Activated CD4-positive, alpha-beta T cell treated with anti-CD3 and anti-CD28 coated beads, Interleukin-2, amount 10 ng/mL, durations not matched to agents 7 days and 5 days (primary cell): ENCODE measurements at regions not wholly inside any gene's neighbourhood (a gene's known extent, or its start where the extent isn't known, plus 50 kb on each side); places are given as distances from the start of the nearest gene placed in this dataset.
"Not testable (repeated sequence)": the region's sequence is repeated elsewhere in the genome, so short reads cannot be mapped to it uniquely, and the experiment has no call there.

Source experiments
- CTCF ChIA-PET: fragments of 350-600 bp; sonication (Branson Sonifier 250); formaldehyde crosslinking; loops from one replicate; lab custom pipeline; 2021; ENCODE audit warnings: antibody characterized with exemption; lab: Charles Lee
- POLR2A ChIA-PET: fragments of 350-600 bp; sonication (Branson Sonifier 250); formaldehyde crosslinking; loops from one replicate; lab custom pipeline; 2021; ENCODE audit warnings: antibody characterized with exemption; lab: Charles Lee
- DNase-seq: peaks from one replicate; pipeline ENCODE4 v3.0.0-alpha.2; 2020
- H3K27ac Mint-ChIP-seq: one replicate; pipeline ENCODE4 v1.8.0; 2021; ENCODE audit warnings: mild to moderate bottlenecking, moderate library complexity, mixed read lengths
- H3K27me3 Mint-ChIP-seq: one replicate; pipeline ENCODE4 v1.8.0; 2021; ENCODE audit warnings: mixed read lengths
- H3K36me3 Mint-ChIP-seq: one replicate; pipeline ENCODE4 v1.8.0; 2021; ENCODE audit warnings: low read depth, mixed read lengths
- H3K4me1 Mint-ChIP-seq: one replicate; pipeline ENCODE4 v1.8.0; 2021; ENCODE audit warnings: mixed read lengths
- H3K4me3 Mint-ChIP-seq: one replicate; pipeline ENCODE4 v1.8.0; 2021; ENCODE audit warnings: mild to moderate bottlenecking, moderate library complexity, mixed read lengths
- H3K9me3 Mint-ChIP-seq: one replicate; pipeline ENCODE4 v1.8.0; 2021; ENCODE audit warnings: mixed read lengths

- no peak overlapping the region for H3K27ac Mint-ChIP-seq
- no peaks in the 10 kb centered on the region for H3K36me3 Mint-ChIP-seq
- ChIA-PET CTCF (no interaction called here), POLR2A (no interaction called here)
- H3K4me3 Mint-ChIP-seq, result no peak overlapping the region
- H3K4me1 Mint-ChIP-seq, result no peaks in the 10 kb centered on the region
- no peak for DNase-seq
- no peaks in the 10 kb centered on the region for H3K27me3 Mint-ChIP-seq
- peaks cover 9% of the 10 kb centered on the region for H3K9me3 Mint-ChIP-seq
Observed at GRCh38 chr5:29518176-29518575, 1675.3 kb upstream of the CDH6 start.

GRCh38 chr5:29516224-29516623 is 1677.3 kb upstream of the CDH6 start:
- ChIA-PET POLR2A (no interaction called here), CTCF (no interaction called here)
- no peak overlapping the region for H3K27ac Mint-ChIP-seq
- no peaks in the 10 kb centered on the region for H3K27me3 Mint-ChIP-seq
- DNase-seq, result no peak
- H3K4me3 Mint-ChIP-seq, result no peak overlapping the region
- H3K9me3 Mint-ChIP-seq, result peaks cover 12% of the 10 kb centered on the region
- no peaks in the 10 kb centered on the region for H3K36me3 Mint-ChIP-seq
- H3K4me1 Mint-ChIP-seq, result no peaks in the 10 kb centered on the region

- no peaks in the 10 kb centered on the region for H3K27me3 Mint-ChIP-seq
- H3K4me1 Mint-ChIP-seq, result no peaks in the 10 kb centered on the region
- H3K4me3 Mint-ChIP-seq, result no peak overlapping the region
- no peak overlapping the region for H3K27ac Mint-ChIP-seq
- H3K36me3 Mint-ChIP-seq, result no peaks in the 10 kb centered on the region
- ChIA-PET CTCF (no interaction called here), POLR2A (no interaction called here)
- peaks cover 14% of the 10 kb centered on the region for H3K9me3 Mint-ChIP-seq
- DNase-seq, result no peak
Observed at GRCh38 chr5:29508131-29508530, 1685.4 kb upstream of the CDH6 start.

GRCh38 chr5:29504411-29504810 is 1689.1 kb upstream of the CDH6 start:
- no peak overlapping the region for H3K27ac Mint-ChIP-seq
- H3K4me3 Mint-ChIP-seq, result no peak overlapping the region
- peaks cover 12% of the 10 kb centered on the region for H3K9me3 Mint-ChIP-seq
- ChIA-PET CTCF (interaction anchor here (0.6 kb wide), 1 partner anchor 64 kb away, joined by 3 read pairs; no protein-coding TSS in a partner anchor), POLR2A (no interaction called here)
- no peaks in the 10 kb centered on the region for H3K4me1 Mint-ChIP-seq
- no peak for DNase-seq
- H3K36me3 Mint-ChIP-seq, result no peaks in the 10 kb centered on the region
- H3K27me3 Mint-ChIP-seq, result no peaks in the 10 kb centered on the region

- Mint-ChIP-seq H3K4me1 (no peaks in the 10 kb centered on the region), H3K9me3 (peaks cover 33% of the 10 kb centered on the region), H3K27me3 (no peaks in the 10 kb centered on the region), H3K4me3 (no peak overlapping the region), H3K27ac (no peak overlapping the region), H3K36me3 (no peaks in the 10 kb centered on the region)
- ChIA-PET CTCF (no interaction called here), POLR2A (no interaction called here)
- DNase-seq, result no peak
Observed at GRCh38 chr5:29498860-29499259, 1694.6 kb upstream of the CDH6 start.

GRCh38 chr5:29498412-29498811 is 1695.1 kb upstream of the CDH6 start:
- H3K36me3 Mint-ChIP-seq, result no peaks in the 10 kb centered on the region
- no peak overlapping the region for H3K27ac Mint-ChIP-seq
- H3K9me3 Mint-ChIP-seq, result peaks cover 33% of the 10 kb centered on the region
- CTCF ChIA-PET, result no interaction called here
- no peaks in the 10 kb centered on the region for H3K4me1 Mint-ChIP-seq
- POLR2A ChIA-PET, result no interaction called here
- no peak overlapping the region for H3K4me3 Mint-ChIP-seq
- no peak for DNase-seq
- H3K27me3 Mint-ChIP-seq, result no peaks in the 10 kb centered on the region

- H3K27ac Mint-ChIP-seq, result no peak overlapping the region
- POLR2A ChIA-PET, result no interaction called here
- no peak for DNase-seq
- peaks cover 15% of the 10 kb centered on the region for H3K9me3 Mint-ChIP-seq
- no peaks in the 10 kb centered on the region for H3K27me3 Mint-ChIP-seq
- CTCF ChIA-PET, result no interaction called here
- no peaks in the 10 kb centered on the region for H3K4me1 Mint-ChIP-seq
- no peaks in the 10 kb centered on the region for H3K36me3 Mint-ChIP-seq
- no peak overlapping the region for H3K4me3 Mint-ChIP-seq
Observed at GRCh38 chr5:29485333-29485732, 1708.2 kb upstream of the CDH6 start.

- Mint-ChIP-seq H3K4me1 (no peaks in the 10 kb centered on the region), H3K27me3 (no peaks in the 10 kb centered on the region), H3K4me3 (no peak overlapping the region), H3K9me3 (peaks cover 4% of the 10 kb centered on the region), H3K36me3 (no peaks in the 10 kb centered on the region), H3K27ac (no peak overlapping the region)
- POLR2A ChIA-PET, result no interaction called here
- CTCF ChIA-PET, result no interaction called here
- no peak for DNase-seq
Observed at GRCh38 chr5:29469581-29469980, 1723.9 kb upstream of the CDH6 start.

GRCh38 chr5:29462241-29462640 is 1731.2 kb upstream of the CDH6 start:
- Mint-ChIP-seq H3K36me3 (no peaks in the 10 kb centered on the region), H3K27me3 (no peaks in the 10 kb centered on the region), H3K9me3 (no peaks in the 10 kb centered on the region), H3K4me1 (no peaks in the 10 kb centered on the region), H3K27ac (no peak overlapping the region), H3K4me3 (no peak overlapping the region)
- ChIA-PET POLR2A (no interaction called here), CTCF (no interaction called here)
- no peak for DNase-seq

- CTCF ChIA-PET, result no interaction called here
- no peak for DNase-seq
- no peaks in the 10 kb centered on the region for H3K4me1 Mint-ChIP-seq
- H3K4me3 Mint-ChIP-seq, result no peak overlapping the region
- H3K36me3 Mint-ChIP-seq, result no peaks in the 10 kb centered on the region
- H3K27me3 Mint-ChIP-seq, result no peaks in the 10 kb centered on the region
- H3K27ac Mint-ChIP-seq, result no peak overlapping the region
- H3K9me3 Mint-ChIP-seq, result no peaks in the 10 kb centered on the region
- POLR2A ChIA-PET, result no interaction called here
Observed at GRCh38 chr5:29460971-29461559, 1732.4 kb upstream of the CDH6 start.

GRCh38 chr5:29451004-29451403 is 1742.5 kb upstream of the CDH6 start:
- DNase-seq, result not testable (repeated sequence)

GRCh38 chr5:29414681-29415080 is 1778.8 kb upstream of the CDH6 start:
- no peaks in the 10 kb centered on the region for H3K27me3 Mint-ChIP-seq
- CTCF ChIA-PET, result no interaction called here
- no peak overlapping the region for H3K27ac Mint-ChIP-seq
- H3K9me3 Mint-ChIP-seq, result peaks cover 9% of the 10 kb centered on the region
- no peak for DNase-seq
- no peak overlapping the region for H3K4me3 Mint-ChIP-seq
- POLR2A ChIA-PET, result no interaction called here
- no peaks in the 10 kb centered on the region for H3K36me3 Mint-ChIP-seq
- H3K4me1 Mint-ChIP-seq, result no peaks in the 10 kb centered on the region

More at GRCh38 chr5:29451004-29451403, 1742.5 kb upstream of the CDH6 start:
- H3K36me3 Mint-ChIP-seq, POLR2A ChIA-PET, H3K27me3 Mint-ChIP-seq, H3K4me1 Mint-ChIP-seq, CTCF ChIA-PET, H3K4me3 Mint-ChIP-seq, H3K27ac Mint-ChIP-seq: not testable (repeated sequence)
- peaks cover 11% of the 10 kb centered on the region for H3K9me3 Mint-ChIP-seq

GRCh38 chr5:29412979-29413378 is 1780.5 kb upstream of the CDH6 start:
- Mint-ChIP-seq H3K4me3 (no peak overlapping the region), H3K27ac (no peak overlapping the region), H3K36me3 (no peaks in the 10 kb centered on the region), H3K4me1 (no peaks in the 10 kb centered on the region), H3K9me3 (peaks cover 11% of the 10 kb centered on the region), H3K27me3 (no peaks in the 10 kb centered on the region)
- POLR2A ChIA-PET, result no interaction called here
- DNase-seq, result no peak
- CTCF ChIA-PET, result no interaction called here

GRCh38 chr5:29402270-29402669 is 1791.2 kb upstream of the CDH6 start:
- no peaks in the 10 kb centered on the region for H3K27me3 Mint-ChIP-seq
- POLR2A ChIA-PET, result no interaction called here
- peaks cover 22% of the 10 kb centered on the region for H3K9me3 Mint-ChIP-seq
- H3K4me3 Mint-ChIP-seq, result no peak overlapping the region
- CTCF ChIA-PET, result no interaction called here
- no peaks in the 10 kb centered on the region for H3K4me1 Mint-ChIP-seq
- DNase-seq, result no peak
- no peaks in the 10 kb centered on the region for H3K36me3 Mint-ChIP-seq
- no peak overlapping the region for H3K27ac Mint-ChIP-seq
